ENCODE measurements at regions not wholly inside any gene's neighbourhood (a gene's known extent, or its start where the extent isn't known, plus 50 kb on each side); places are given as distances from the start of the nearest gene placed in this dataset.

GRCh38 chr20:61043681-61044080 is 208.4 kb upstream of the CDH4 start (continued):
- TF ChIP-seq CHD7 (IDR thresholded peaks at IDR 0.05; ENCODE audit: insufficient replicate concordance, low read length): no peak
- TF ChIP-seq ASH2L (IDR thresholded peaks at IDR 0.05; ENCODE audit: low read length): no peak
- no peak for TF ChIP-seq RNF2 (IDR thresholded peaks at IDR 0.05; ENCODE audit: borderline replicate concordance, low read depth, low read length, missing control alignments, poor library complexity, severe bottlenecking)
- no peak for TF ChIP-seq BCL11A (IDR thresholded peaks at IDR 0.05; ENCODE audit: low read depth in 2 of 2, low read length in 2 of 2)

All from H1 (cell line).